WTC11 (cell line): ENCODE measurements at regions not wholly inside any gene's neighbourhood (a gene's known extent, or its start where the extent isn't known, plus 50 kb on each side); places are given as distances from the start of the nearest gene placed in this dataset.

ENCODE experiments used
- ATAC-seq: fragments of 200-7000 bp; cut with Tn5 transposase; 2 replicates; pipeline ENCODE4 v1.10.0; 2021; ENCODE audit warnings: mild to moderate bottlenecking, moderate library complexity
- CTCF ChIA-PET: fragments of 300-600 bp; sonication (Branson Sonifier 250); formaldehyde crosslinking; loops from one replicate; lab custom pipeline; 2021; ENCODE audit warnings: antibody characterized with exemption; lab: Charles Lee
- POLR2A ChIA-PET: fragments of 350-600 bp; sonication (Branson Sonifier 250); formaldehyde crosslinking; loops from one replicate; lab custom pipeline; 2021; ENCODE audit warnings: antibody characterized with exemption; lab: Charles Lee
- DNase-seq: peaks from one replicate; pipeline ENCODE4 v3.0.0; 2021; ENCODE audit warnings: low spot score
- H3K27ac Mint-ChIP-seq: 2 replicates; pipeline ENCODE4 v1.8.0; 2021; ENCODE audit warnings: mixed read lengths
- H3K27me3 Mint-ChIP-seq: 2 replicates; pipeline ENCODE4 v1.8.0; 2021; ENCODE audit warnings: low read depth, mild to moderate bottlenecking, moderate library complexity, mixed read lengths
- H3K36me3 Mint-ChIP-seq: 2 replicates; pipeline ENCODE4 v1.8.0; 2021; ENCODE audit warnings: mixed read lengths
- H3K4me1 Mint-ChIP-seq: 2 replicates; pipeline ENCODE4 v1.8.0; 2022; ENCODE audit warnings: mixed read lengths
- H3K4me3 Mint-ChIP-seq: 2 replicates; pipeline ENCODE4 v1.8.0; 2021; ENCODE audit warnings: mild to moderate bottlenecking, moderate library complexity, mixed read lengths
- H3K9me3 Mint-ChIP-seq: 2 replicates; pipeline ENCODE4 v1.8.0; 2021; ENCODE audit warnings: mixed read lengths
- E2F5 ChIP-seq: sonication (generic); formaldehyde crosslinking; IDR thresholded peaks from 2 replicates; pipeline ENCODE4 v1.8.1; 2022; ENCODE audit warnings: mild to moderate bottlenecking, moderate library complexity, missing genetic modification reagents
- FOXK1 ChIP-seq: sonication (generic); formaldehyde crosslinking; IDR thresholded peaks from 2 replicates; pipeline ENCODE4 v1.8.0; 2022; ENCODE audit warnings: mild to moderate bottlenecking, moderate library complexity, missing genetic modification reagents
- MXD4 ChIP-seq: fragments of 250-450 bp; sonication (Bioruptor Pico); IDR thresholded peaks from 2 replicates; pipeline ENCODE4 v1.8.0; 2021; ENCODE audit warnings: mild to moderate bottlenecking, moderate library complexity, borderline replicate concordance
- NFYB ChIP-seq: sonication (generic); formaldehyde crosslinking; conservative IDR thresholded peaks from 2 replicates; pipeline ENCODE4 v1.8.0; 2022; ENCODE audit warnings: low read depth, missing genetic modification reagents
- PRDM15 ChIP-seq: sonication (generic); formaldehyde crosslinking; IDR thresholded peaks from 2 replicates; pipeline ENCODE4 v1.8.0; 2022; ENCODE audit warnings: missing genetic modification reagents
- TEAD4 ChIP-seq: sonication (generic); formaldehyde crosslinking; IDR thresholded peaks from 2 replicates; pipeline ENCODE4 v1.8.0; 2022; ENCODE audit warnings: mild to moderate bottlenecking, missing genetic modification reagents
- ZBTB21 ChIP-seq: sonication (generic); formaldehyde crosslinking; IDR thresholded peaks from 2 replicates; pipeline ENCODE4 v1.8.1; 2023; ENCODE audit warnings: mild to moderate bottlenecking, missing genetic modification reagents, borderline replicate concordance
- ZNF423 ChIP-seq: fragments of 250-450 bp; sonication (Bioruptor Pico); IDR thresholded peaks from 2 replicates; pipeline ENCODE4 v2.1.2; 2022; ENCODE audit warnings: mild to moderate bottlenecking, moderate library complexity
- TF ChIP-seq, protein P1 (sequence below): sonication (generic); formaldehyde crosslinking; IDR thresholded peaks from 2 replicates; pipeline ENCODE4 v1.8.1; 2022; ENCODE audit warnings: missing genetic modification reagents, borderline replicate concordance
- TF ChIP-seq, protein P2 (sequence below): sonication (generic); formaldehyde crosslinking; IDR thresholded peaks from 2 replicates; pipeline ENCODE4 v1.8.0; 2022; ENCODE audit warnings: mild to moderate bottlenecking, missing genetic modification reagents
- TF ChIP-seq, protein P3 (sequence below): sonication (generic); formaldehyde crosslinking; IDR thresholded peaks from 2 replicates; pipeline ENCODE4 v1.8.1; 2023; ENCODE audit warnings: mild to moderate bottlenecking, missing genetic modification reagents, moderate library complexity
- TF ChIP-seq, protein P4 (sequence below): sonication (generic); formaldehyde crosslinking; IDR thresholded peaks from 2 replicates; pipeline ENCODE4 v1.8.0; 2023; ENCODE audit warnings: mild to moderate bottlenecking, missing genetic modification reagents

DNA sequence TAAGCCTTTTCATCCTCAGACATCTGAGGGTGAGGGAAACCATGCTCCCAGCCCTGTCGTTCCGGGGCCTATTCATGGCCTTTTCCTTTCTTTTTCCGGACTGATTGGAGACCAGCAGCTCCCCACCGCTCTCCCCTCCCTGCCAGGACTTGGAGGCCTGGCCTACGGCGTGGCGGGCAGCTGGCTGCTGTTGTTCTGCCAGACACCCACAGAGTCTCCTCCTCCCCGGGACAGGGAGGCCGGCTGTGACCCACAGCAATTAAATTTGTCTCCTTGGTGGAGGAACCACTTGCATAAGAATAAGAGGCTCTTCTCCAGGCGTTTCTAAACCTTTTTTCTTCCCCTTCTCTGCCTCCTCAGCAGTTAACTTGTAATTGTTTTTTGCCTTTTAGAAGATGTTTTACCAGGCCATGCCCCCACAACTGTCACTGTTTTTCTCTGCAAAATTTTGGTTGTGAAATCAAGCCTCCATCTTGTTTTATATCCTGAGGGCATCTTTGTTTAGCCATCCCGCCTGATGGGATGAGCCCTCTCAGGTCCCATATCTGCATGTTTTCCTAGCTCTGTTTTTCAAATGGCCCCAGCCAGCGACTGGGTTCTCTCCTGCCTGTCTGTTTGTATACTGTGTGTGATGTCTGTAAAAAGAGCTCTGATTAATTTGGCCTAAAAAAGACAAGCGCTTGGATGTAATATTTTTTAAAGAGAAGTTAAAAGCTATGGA lies 1060.0 kb upstream of the DDX18 start:
- ATAC-seq = peak; percentile 97

More for the DNA sequence above, 1060.0 kb upstream of the DDX18 start:
- Mint-ChIP-seq H3K4me3 (peak overlapping the region; percentile 48), H3K36me3 (no peaks in the 10 kb centered on the region), H3K27ac (peak overlapping the region; percentile 94), H3K27me3 (peaks cover 14% of the 10 kb centered on the region), H3K4me1 (peaks cover 41% of the 10 kb centered on the region), H3K9me3 (peaks cover 17% of the 10 kb centered on the region; the same call in 1 of the 2 replicates)
- TF ChIP-seq FOXK1 (peak; percentile 42; the same call in 1 of the 2 replicates), MXD4 (CRISPR knock-in tag) (no peak), NFYB (CRISPR knock-in tag) (no peak), ZNF423 (peak; percentile 49; the same call in 1 of the 2 replicates), PRDM15 (no peak), ZBTB21 (CRISPR knock-in tag) (peak; percentile 12; the same call in 1 of the 2 replicates), E2F5 (no peak), TEAD4 (CRISPR knock-in tag) (no peak)
- TF ChIP-seq, protein P1, sequence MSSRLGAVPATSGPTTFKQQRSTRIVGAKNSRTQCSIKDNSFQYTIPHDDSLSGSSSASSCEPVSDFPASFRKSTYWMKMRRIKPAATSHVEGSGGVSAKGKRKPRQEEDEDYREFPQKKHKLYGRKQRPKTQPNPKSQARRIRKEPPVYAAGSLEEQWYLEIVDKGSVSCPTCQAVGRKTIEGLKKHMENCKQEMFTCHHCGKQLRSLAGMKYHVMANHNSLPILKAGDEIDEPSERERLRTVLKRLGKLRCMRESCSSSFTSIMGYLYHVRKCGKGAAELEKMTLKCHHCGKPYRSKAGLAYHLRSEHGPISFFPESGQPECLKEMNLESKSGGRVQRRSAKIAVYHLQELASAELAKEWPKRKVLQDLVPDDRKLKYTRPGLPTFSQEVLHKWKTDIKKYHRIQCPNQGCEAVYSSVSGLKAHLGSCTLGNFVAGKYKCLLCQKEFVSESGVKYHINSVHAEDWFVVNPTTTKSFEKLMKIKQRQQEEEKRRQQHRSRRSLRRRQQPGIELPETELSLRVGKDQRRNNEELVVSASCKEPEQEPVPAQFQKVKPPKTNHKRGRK (CRISPR knock-in tag) = no peak
- TF ChIP-seq, protein P2, sequence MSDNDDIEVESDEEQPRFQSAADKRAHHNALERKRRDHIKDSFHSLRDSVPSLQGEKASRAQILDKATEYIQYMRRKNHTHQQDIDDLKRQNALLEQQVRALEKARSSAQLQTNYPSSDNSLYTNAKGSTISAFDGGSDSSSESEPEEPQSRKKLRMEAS = peak; percentile 15; the same call in 1 of the 2 replicates
- TF ChIP-seq, protein P3, sequence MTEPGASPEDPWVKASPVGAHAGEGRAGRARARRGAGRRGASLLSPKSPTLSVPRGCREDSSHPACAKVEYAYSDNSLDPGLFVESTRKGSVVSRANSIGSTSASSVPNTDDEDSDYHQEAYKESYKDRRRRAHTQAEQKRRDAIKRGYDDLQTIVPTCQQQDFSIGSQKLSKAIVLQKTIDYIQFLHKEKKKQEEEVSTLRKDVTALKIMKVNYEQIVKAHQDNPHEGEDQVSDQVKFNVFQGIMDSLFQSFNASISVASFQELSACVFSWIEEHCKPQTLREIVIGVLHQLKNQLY = no peak
- TF ChIP-seq, protein P4, sequence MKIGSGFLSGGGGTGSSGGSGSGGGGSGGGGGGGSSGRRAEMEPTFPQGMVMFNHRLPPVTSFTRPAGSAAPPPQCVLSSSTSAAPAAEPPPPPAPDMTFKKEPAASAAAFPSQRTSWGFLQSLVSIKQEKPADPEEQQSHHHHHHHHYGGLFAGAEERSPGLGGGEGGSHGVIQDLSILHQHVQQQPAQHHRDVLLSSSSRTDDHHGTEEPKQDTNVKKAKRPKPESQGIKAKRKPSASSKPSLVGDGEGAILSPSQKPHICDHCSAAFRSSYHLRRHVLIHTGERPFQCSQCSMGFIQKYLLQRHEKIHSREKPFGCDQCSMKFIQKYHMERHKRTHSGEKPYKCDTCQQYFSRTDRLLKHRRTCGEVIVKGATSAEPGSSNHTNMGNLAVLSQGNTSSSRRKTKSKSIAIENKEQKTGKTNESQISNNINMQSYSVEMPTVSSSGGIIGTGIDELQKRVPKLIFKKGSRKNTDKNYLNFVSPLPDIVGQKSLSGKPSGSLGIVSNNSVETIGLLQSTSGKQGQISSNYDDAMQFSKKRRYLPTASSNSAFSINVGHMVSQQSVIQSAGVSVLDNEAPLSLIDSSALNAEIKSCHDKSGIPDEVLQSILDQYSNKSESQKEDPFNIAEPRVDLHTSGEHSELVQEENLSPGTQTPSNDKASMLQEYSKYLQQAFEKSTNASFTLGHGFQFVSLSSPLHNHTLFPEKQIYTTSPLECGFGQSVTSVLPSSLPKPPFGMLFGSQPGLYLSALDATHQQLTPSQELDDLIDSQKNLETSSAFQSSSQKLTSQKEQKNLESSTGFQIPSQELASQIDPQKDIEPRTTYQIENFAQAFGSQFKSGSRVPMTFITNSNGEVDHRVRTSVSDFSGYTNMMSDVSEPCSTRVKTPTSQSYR = no peak
- ChIA-PET POLR2A (no interaction called here), CTCF (no interaction called here)
- peak; percentile 58 for DNase-seq
